AG04450 (cell line): ENCODE measurements at regions not wholly inside any gene's neighbourhood (a gene's known extent, or its start where the extent isn't known, plus 50 kb on each side); places are given as distances from the start of the nearest gene placed in this dataset.

ENCODE experiments used
- CTCF ChIA-PET: fragments of 300-600, 350-600 bp; formaldehyde crosslinking; extraction: SDS; loops from one replicate; lab custom pipeline; 2022; ENCODE audit warnings: antibody characterized with exemption, inconsistent platforms; lab: Charles Lee
- POLR2A ChIA-PET: fragments of 350-600 bp; formaldehyde crosslinking; extraction: SDS; loops from one replicate; lab custom pipeline; 2021; ENCODE audit warnings: antibody characterized with exemption, inconsistent platforms; lab: Yijun Ruan, JAX
- DNase-seq: peaks from one replicate; pipeline ENCODE4 v3.0.0-alpha.2; 2011; ENCODE audit warnings: low read depth, low spot score
- H3K27ac ChIP-seq: one replicate; pipeline ENCODE4 v1.5.1; 2012; ENCODE audit warnings: low read depth, low read length, control low read depth
- H3K27me3 ChIP-seq: one replicate; pipeline ENCODE4 v1.6.0; 2012; ENCODE audit warnings: low read length; ENCODE audit not compliant: control insufficient read depth, insufficient read depth
- H3K4me3 ChIP-seq: 2 replicates; pipeline ENCODE4 v1.5.1; 2011; ENCODE audit warnings: mild to moderate bottlenecking, low read depth, low read length, control low read depth
- H3K9me3 ChIP-seq: 2 replicates; pipeline ENCODE4 v1.5.1; 2012; ENCODE audit warnings: low read length; ENCODE audit not compliant: control insufficient read depth, insufficient read depth
- CTCF ChIP-seq: IDR thresholded peaks from 2 replicates; pipeline ENCODE4 v1.5.1; 2011; ENCODE audit warnings: low read depth, low read length, control low read depth, inconsistent platforms

DNA sequence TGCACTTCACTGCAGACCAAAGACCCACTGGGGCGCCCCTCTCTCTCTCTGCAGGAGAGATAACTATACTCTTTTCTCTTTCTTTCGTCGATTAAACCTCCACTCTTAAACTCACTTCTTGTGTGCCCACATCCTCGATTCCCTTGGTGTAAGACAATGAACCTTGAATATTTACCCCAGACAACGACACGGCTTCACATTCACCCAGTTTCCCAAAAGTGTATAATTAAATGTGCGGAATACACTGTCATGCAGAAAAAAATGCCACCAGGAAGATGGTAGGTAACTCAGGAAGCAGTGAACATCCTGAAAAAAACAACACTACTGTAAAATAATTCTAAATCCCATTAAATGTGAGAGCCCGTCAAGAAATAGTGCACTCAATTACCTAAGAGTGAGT is 882.2 kb downstream of the TYW1 start:
- peaks cover 24% of the 10 kb centered on the region for H3K9me3 ChIP-seq
- TF ChIP-seq CTCF = no peak
- ChIA-PET CTCF (no interaction called here), POLR2A (no interaction called here)
- no peak overlapping the region for H3K4me3 ChIP-seq
- H3K27me3 ChIP-seq = no peaks in the 10 kb centered on the region
- H3K27ac ChIP-seq = no peak overlapping the region
- no peak for DNase-seq

- POLR2A ChIA-PET = no interaction called here
- CTCF ChIA-PET = no interaction called here
- TF ChIP-seq CTCF = no peak
Measured at GRCh38 chr7:67882843-67883242, 886.2 kb downstream of the TYW1 start.

GRCh38 chr7:67890316-67890715 is 893.7 kb downstream of the TYW1 start:
- H3K9me3 ChIP-seq = peaks cover 47% of the 10 kb centered on the region
- no peak for TF ChIP-seq CTCF
- CTCF ChIA-PET = no interaction called here
- H3K27me3 ChIP-seq = no peaks in the 10 kb centered on the region
- POLR2A ChIA-PET = no interaction called here
- no peak for DNase-seq
- H3K4me3 ChIP-seq = no peak overlapping the region
- H3K27ac ChIP-seq = no peak overlapping the region

More at GRCh38 chr7:67882843-67883242, 886.2 kb downstream of the TYW1 start:
- no peak for DNase-seq
- peaks cover 28% of the 10 kb centered on the region for H3K9me3 ChIP-seq
- H3K27me3 ChIP-seq = no peaks in the 10 kb centered on the region
- no peak overlapping the region for H3K27ac ChIP-seq
- no peak overlapping the region for H3K4me3 ChIP-seq

GRCh38 chr7:67894746-67895145 is 898.1 kb downstream of the TYW1 start:
- TF ChIP-seq CTCF = no peak
- ChIA-PET CTCF (no interaction called here), POLR2A (no interaction called here)
- no peak overlapping the region for H3K27ac ChIP-seq
- peaks cover 37% of the 10 kb centered on the region for H3K9me3 ChIP-seq
- H3K4me3 ChIP-seq = no peak overlapping the region
- DNase-seq = no peak
- H3K27me3 ChIP-seq = no peaks in the 10 kb centered on the region

GRCh38 chr7:67896721-67897120 is 900.1 kb downstream of the TYW1 start:
- no peak for TF ChIP-seq CTCF
- Histone ChIP-seq H3K27ac (no peak overlapping the region), H3K4me3 (no peak overlapping the region), H3K9me3 (peaks cover 30% of the 10 kb centered on the region), H3K27me3 (no peaks in the 10 kb centered on the region)
- ChIA-PET POLR2A (no interaction called here), CTCF (no interaction called here)
- DNase-seq = no peak
